Myocyte (in vitro differentiated cells): ENCODE measurements at regions not wholly inside any gene's neighbourhood (a gene's known extent, or its start where the extent isn't known, plus 50 kb on each side); places are given as distances from the start of the nearest gene placed in this dataset.

Source experiments
- DNase-seq: peaks from one replicate; pipeline ENCODE4 v3.0.0-alpha.2; 2012; ENCODE audit warnings: low read depth

- DNase-seq = no peak
These were observed 59.7 kb upstream of the LMO1 start for GRCh38 chr11:8323161-8323935.

DNA sequence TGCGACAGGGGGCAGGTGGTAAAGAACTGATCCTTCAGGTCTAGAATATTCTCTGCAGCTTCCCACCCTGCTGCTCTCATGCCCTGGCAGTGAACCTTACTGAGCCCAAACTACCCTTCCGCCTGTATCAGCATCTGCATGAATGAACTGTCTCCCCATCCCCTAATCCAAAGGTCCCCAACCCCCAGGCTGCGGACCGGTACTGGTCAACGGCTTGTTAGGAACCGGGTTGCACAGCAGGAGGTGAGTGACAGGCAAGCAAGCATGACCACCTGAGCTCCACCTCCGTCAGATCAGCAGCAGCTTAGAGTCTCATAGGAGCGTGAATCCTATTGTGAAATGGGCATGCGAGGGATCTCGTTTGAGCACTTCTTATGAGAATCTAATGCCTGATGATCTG, 58.2 kb upstream of the LMO1 start:
- no peak for DNase-seq

GRCh38 chr11:8320076-8320475, 56.4 kb upstream of the LMO1 start:
- no peak for DNase-seq

DNA sequence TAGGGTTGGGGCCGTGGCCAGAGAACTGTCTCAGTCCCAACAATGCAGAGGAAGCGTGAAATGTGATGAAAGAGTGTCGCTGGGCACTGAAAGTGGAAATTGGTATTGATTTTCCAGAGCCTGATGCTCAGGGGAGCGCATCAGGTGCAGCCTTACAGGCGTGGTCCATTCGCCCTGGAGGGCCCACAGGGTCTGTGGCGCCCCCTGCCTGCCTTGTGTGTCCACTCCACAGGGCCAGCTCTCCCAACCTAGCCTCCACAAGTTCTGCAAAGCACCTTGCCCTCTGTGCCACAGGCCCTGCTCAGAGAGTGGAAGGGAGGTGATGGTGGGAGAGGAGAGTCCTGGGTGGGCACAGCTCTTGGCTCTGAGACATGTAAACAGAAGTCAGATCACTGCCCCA, 54.9 kb upstream of the LMO1 start:
- DNase-seq = no peak

DNA sequence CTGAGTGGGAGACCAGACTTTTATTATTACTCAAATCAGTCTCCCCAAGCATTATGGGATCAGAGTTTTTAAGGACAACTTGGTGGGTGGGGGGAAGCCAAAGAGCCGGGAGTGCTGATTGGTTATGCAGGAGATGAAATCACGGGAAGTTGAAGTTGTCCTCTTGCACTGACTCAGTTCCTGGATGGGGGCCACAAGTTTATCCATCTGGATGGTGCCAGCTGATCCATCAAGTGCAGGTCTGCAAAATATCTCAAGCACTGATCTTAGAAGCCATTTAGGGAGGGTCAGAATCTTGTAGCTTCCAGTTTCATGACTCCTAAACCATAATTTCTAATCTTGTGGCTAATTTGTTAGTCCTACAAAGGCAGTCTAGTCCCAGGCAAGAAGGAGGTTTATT, 53.5 kb upstream of the LMO1 start:
- no peak for DNase-seq

DNA sequence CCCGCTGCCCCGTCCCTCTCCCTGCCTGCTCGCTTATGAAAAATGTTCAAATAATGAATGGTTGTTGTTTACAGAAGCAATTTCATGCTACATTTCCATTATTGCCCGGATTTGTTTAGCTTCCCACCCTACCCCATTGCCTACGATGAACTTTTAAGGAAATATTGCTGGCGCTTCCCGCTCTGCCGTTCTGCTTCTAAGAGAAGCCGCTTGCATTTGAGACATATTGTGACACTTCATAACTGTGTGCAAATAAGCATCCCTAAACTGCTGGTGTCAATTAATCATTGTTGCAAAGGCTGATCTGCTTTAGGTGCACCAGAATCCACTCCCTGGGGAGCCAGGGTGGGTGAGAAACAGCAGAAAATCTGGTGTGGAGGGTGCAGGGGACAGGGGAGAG, 52.3 kb upstream of the LMO1 start:
- no peak for DNase-seq

DNA sequence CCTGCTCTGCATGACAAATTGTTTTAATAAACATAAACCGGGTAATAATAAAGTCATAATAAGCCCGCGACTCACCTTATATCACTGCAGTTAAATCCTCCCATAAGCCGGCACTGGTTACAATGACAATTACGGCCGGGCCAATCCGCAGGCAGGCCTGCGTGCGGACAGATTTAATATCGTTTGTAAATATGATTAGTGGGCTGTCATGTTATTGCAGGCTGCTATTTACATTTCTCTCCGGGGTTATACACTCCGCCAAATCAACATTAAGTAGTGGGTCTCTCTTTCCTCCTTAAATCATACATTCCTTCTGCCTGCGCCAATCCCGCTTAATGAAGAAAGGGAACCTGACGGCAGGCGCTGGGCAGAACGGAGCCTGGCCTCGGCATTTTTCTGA, 51.8 kb upstream of the LMO1 start:
- DNase-seq = no peak

- DNase-seq = no peak
These were observed 51.2 kb upstream of the LMO1 start for GRCh38 chr11:8314916-8315315.

GRCh38 chr11:8313504-8314090, 49.9 kb upstream of the LMO1 start:
- DNase-seq = no peak
